Ishikawa (cell line): ENCODE measurements at regions not wholly inside any gene's neighbourhood (a gene's known extent, or its start where the extent isn't known, plus 50 kb on each side); places are given as distances from the start of the nearest gene placed in this dataset.

Experiments used
- CEBPB ChIP-seq: IDR thresholded peaks from 2 replicates; pipeline ENCODE4 v1.6.1; 2012
- CREB1 ChIP-seq: IDR thresholded peaks from 2 replicates; pipeline ENCODE4 v1.6.1; 2012; ENCODE audit warnings: low read depth
- EGR1 ChIP-seq: IDR thresholded peaks from 2 replicates; pipeline ENCODE4 v1.6.1; 2012
- EP300 ChIP-seq: IDR thresholded peaks from 2 replicates; pipeline ENCODE4 v1.6.1; 2012; ENCODE audit warnings: borderline replicate concordance
- FOXM1 ChIP-seq: IDR thresholded peaks from 2 replicates; pipeline ENCODE4 v1.6.1; 2012; ENCODE audit warnings: low read depth, borderline replicate concordance
- MAX ChIP-seq: IDR thresholded peaks from 2 replicates; pipeline ENCODE4 v1.6.1; 2012
- NFIC ChIP-seq: IDR thresholded peaks from 2 replicates; pipeline ENCODE4 v1.6.1; 2012
- RAD21 ChIP-seq: IDR thresholded peaks from 2 replicates; pipeline ENCODE4 v1.6.1; 2012; ENCODE audit warnings: low read depth
- REST ChIP-seq: IDR thresholded peaks from 2 replicates; pipeline ENCODE4 v1.6.1; 2012; ENCODE audit warnings: low read depth, mild to moderate bottlenecking
- TAF1 ChIP-seq: IDR thresholded peaks from 2 replicates; pipeline ENCODE4 v1.6.1; 2012; ENCODE audit warnings: low read depth, mild to moderate bottlenecking
- TCF12 ChIP-seq: IDR thresholded peaks from 2 replicates; pipeline ENCODE4 v1.6.1; 2012; ENCODE audit warnings: low read depth
- TEAD4 ChIP-seq: IDR thresholded peaks from 2 replicates; pipeline ENCODE4 v1.6.1; 2012
- USF1 ChIP-seq: IDR thresholded peaks from 2 replicates; pipeline ENCODE4 v1.6.1; 2012
- YY1 ChIP-seq: IDR thresholded peaks from 2 replicates; pipeline ENCODE4 v1.6.1; 2012; ENCODE audit warnings: low read depth
- ZBTB7A ChIP-seq: IDR thresholded peaks from 2 replicates; pipeline ENCODE4 v1.6.1; 2012; ENCODE audit warnings: low read depth

- no peak for TF ChIP-seq TAF1
Measured at GRCh38 chr2:162934191-162934590, 95.6 kb upstream of the KCNH7 start.

- no peak for TF ChIP-seq FOXM1
- no peak for TF ChIP-seq TCF12
- no peak for TF ChIP-seq ZBTB7A
- TF ChIP-seq REST = no peak
- TF ChIP-seq TEAD4 = no peak
- no peak for TF ChIP-seq RAD21
- TF ChIP-seq USF1 = no peak
- TF ChIP-seq CEBPB = no peak
- TF ChIP-seq CREB1 = no peak
Measured at GRCh38 chr2:162932416-162932815, 93.8 kb upstream of the KCNH7 start.

GRCh38 chr2:162929571-162929970 lies 91.0 kb upstream of the KCNH7 start:
- TF ChIP-seq CEBPB = no peak

- TF ChIP-seq CREB1 = no peak
- no peak for TF ChIP-seq TEAD4
- TF ChIP-seq RAD21 = no peak
- TF ChIP-seq NFIC = no peak
- TF ChIP-seq TAF1 = no peak
Measured at GRCh38 chr2:162928356-162928755, 89.8 kb upstream of the KCNH7 start.

- TF ChIP-seq TCF12 = no peak
- TF ChIP-seq REST = no peak
Measured at GRCh38 chr2:162926907-162927306, 88.3 kb upstream of the KCNH7 start.

- TF ChIP-seq FOXM1 (no peak), TCF12 (no peak), CREB1 (no peak), YY1 (no peak), RAD21 (no peak), TAF1 (no peak), CEBPB (no peak), TEAD4 (peak; percentile 84), USF1 (no peak)
Measured at GRCh38 chr2:162926501-162926900, 87.9 kb upstream of the KCNH7 start.

- TF ChIP-seq NFIC = no peak
- no peak for TF ChIP-seq MAX
- TF ChIP-seq CREB1 = no peak
- no peak for TF ChIP-seq TAF1
- no peak for TF ChIP-seq USF1
- TF ChIP-seq FOXM1 = no peak
- no peak for TF ChIP-seq ZBTB7A
- no peak for TF ChIP-seq TCF12
- no peak for TF ChIP-seq EP300
- no peak for TF ChIP-seq YY1
- no peak for TF ChIP-seq CEBPB
- no peak for TF ChIP-seq EGR1
- no peak for TF ChIP-seq REST
- TF ChIP-seq TEAD4 = no peak
- TF ChIP-seq RAD21 = no peak
Measured at GRCh38 chr2:162925595-162925994, 87.0 kb upstream of the KCNH7 start.
